Gastrocnemius medialis (tissue), 4 donors: ENCODE measurements at regions not wholly inside any gene's neighbourhood (a gene's known extent, or its start where the extent isn't known, plus 50 kb on each side); places are given as distances from the start of the nearest gene placed in this dataset.

Experiments
- CTCF ChIP-seq, 5 experiments: fragments of 450-650 bp in 3 of 5; fragments of 200-600 bp in 2 of 5; sonication (generic) in 2 of 5; IDR thresholded peaks in 4 of 5; conservative IDR thresholded peaks in 1 of 5; 1 replicate in 4 of 5; 2 replicates in 1 of 5; pipeline ENCODE4 v1.5.1; 2016 to 2019; ENCODE audit warnings: antibody characterized with exemption in 5 of 5, mild to moderate bottlenecking in 3 of 5, moderate library complexity in 3 of 5
- POLR2A ChIP-seq, 2 donors: fragments of 450-650 bp; IDR thresholded peaks; one replicate each; pipeline ENCODE4 v1.6.1; 2017; ENCODE audit warnings: antibody characterized with exemption in 2 of 2, mild to moderate bottlenecking in 2 of 2, moderate library complexity in 2 of 2

- TF ChIP-seq CTCF (IDR thresholded peaks at IDR 0.05 in 4 of 5, conservative IDR thresholded peaks at IDR 0.05 in 1 of 5): no peak
- no peak for TF ChIP-seq POLR2A (IDR thresholded peaks at IDR 0.05)
These were observed 828.8 kb upstream of the SEL1L start for GRCh38 chr14:82362452-82362851.
